Liver (tissue), 8 donors: ENCODE measurements at regions not wholly inside any gene's neighbourhood (a gene's known extent, or its start where the extent isn't known, plus 50 kb on each side); places are given as distances from the start of the nearest gene placed in this dataset.

Source experiments
- DNase-seq: peaks from one replicate; pipeline ENCODE4 v3.0.0-alpha.2; 2017; ENCODE audit warnings: low spot score
- H3K27ac ChIP-seq, 2 donors: one replicate each; pipeline ENCODE4 v1.7.0; 2013; ENCODE audit warnings: inconsistent platforms in 2 of 2, low read length in 2 of 2, control low read depth in 1 of 2, low read depth in 1 of 2, mild to moderate bottlenecking in 1 of 2
- H3K27me3 ChIP-seq, 4 donors: one replicate each; pipeline versions ENCODE4 v1.6.1 to v1.7.0; 2013; ENCODE audit warnings: low read length in 3 of 4, inconsistent platforms in 1 of 4, mild to moderate bottlenecking in 1 of 4, moderate library complexity in 1 of 4; ENCODE audit not compliant: control insufficient read depth in 4 of 4, insufficient read depth in 4 of 4
- H3K36me3 ChIP-seq, 4 donors: one replicate each; pipeline versions ENCODE4 v1.6.1 to v1.7.0; 2013; ENCODE audit warnings: low read length in 3 of 4, mild to moderate bottlenecking in 3 of 4, low read depth in 1 of 4, moderate library complexity in 1 of 4; ENCODE audit not compliant: control insufficient read depth in 4 of 4, insufficient read depth in 3 of 4
- H3K4me1 ChIP-seq, 4 donors: one replicate each; pipeline versions ENCODE4 v1.6.1 to v1.7.0; 2013; ENCODE audit warnings: low read length in 3 of 4, mild to moderate bottlenecking in 3 of 4, moderate library complexity in 1 of 4; ENCODE audit not compliant: control insufficient read depth in 4 of 4, insufficient read depth in 4 of 4
- H3K4me3 ChIP-seq, 3 donors: one replicate each; pipeline versions ENCODE4 v1.6.1 to v1.7.0; 2013; ENCODE audit warnings: low read length in 3 of 3, control low read depth in 1 of 3, low read depth in 1 of 3, mild to moderate bottlenecking in 1 of 3
- H3K9ac ChIP-seq, 2 donors: one replicate each; pipeline ENCODE4 v1.7.0; 2013; ENCODE audit warnings: low read length in 2 of 2, mild to moderate bottlenecking in 2 of 2, moderate library complexity in 2 of 2, control low read depth in 1 of 2, low read depth in 1 of 2
- H3K9me3 ChIP-seq, 4 donors: one replicate each; pipeline versions ENCODE4 v1.6.1 to v1.7.0; 2013; ENCODE audit warnings: low read length in 3 of 4; ENCODE audit not compliant: control insufficient read depth in 4 of 4
- FOXA1 ChIP-seq: IDR thresholded peaks from 2 replicates; pipeline ENCODE4 v1.6.1; 2016; ENCODE audit warnings: antibody characterized with exemption
- FOXA2 ChIP-seq: IDR thresholded peaks from 2 replicates; pipeline ENCODE4 v1.6.1; 2016; ENCODE audit warnings: antibody characterized with exemption
- GABPA ChIP-seq, 2 donors: IDR thresholded peaks in 1 of 2; conservative IDR thresholded peaks in 1 of 2; 2 replicates each; pipeline ENCODE4 v1.6.1; 2016; ENCODE audit warnings: antibody characterized with exemption in 2 of 2, mild to moderate bottlenecking in 1 of 2, moderate library complexity in 1 of 2
- HNF4A ChIP-seq, 2 donors: conservative IDR thresholded peaks; 2 replicates each; pipeline ENCODE4 v1.6.1; 2016; ENCODE audit warnings: antibody characterized with exemption in 2 of 2, mild to moderate bottlenecking in 2 of 2
- HNF4G ChIP-seq: IDR thresholded peaks from 2 replicates; pipeline ENCODE4 v1.6.1; 2016; ENCODE audit warnings: antibody characterized with exemption
- JUND ChIP-seq, 2 donors: IDR thresholded peaks; 2 replicates each; pipeline ENCODE4 v1.6.1; 2016; ENCODE audit warnings: antibody characterized with exemption in 2 of 2
- NR2F2 ChIP-seq: IDR thresholded peaks from 2 replicates; pipeline ENCODE4 v1.6.1; 2016; ENCODE audit warnings: antibody characterized with exemption
- RAD21 ChIP-seq, 2 donors: IDR thresholded peaks; 2 replicates each; pipeline ENCODE4 v1.6.1; 2016; ENCODE audit warnings: antibody characterized with exemption in 2 of 2, mild to moderate bottlenecking in 2 of 2
- RXRA ChIP-seq, 2 donors: IDR thresholded peaks; 2 replicates each; pipeline ENCODE4 v1.6.1; 2017 to 2018; ENCODE audit warnings: antibody characterized with exemption in 2 of 2, mild to moderate bottlenecking in 1 of 2
- SP1 ChIP-seq: IDR thresholded peaks from 2 replicates; pipeline ENCODE4 v1.6.1; 2018; ENCODE audit warnings: antibody characterized with exemption, mild to moderate bottlenecking
- YY1 ChIP-seq: IDR thresholded peaks from 2 replicates; pipeline ENCODE4 v1.6.1; 2016; ENCODE audit warnings: antibody characterized with exemption, mild to moderate bottlenecking
- WGBS: extraction: QIAGEN DNeasy Blood & Tissue Kit; methylation state at CpG from one replicate; pipeline ENCODE4 v1.1.7; 2013; 5-methylcytosine and 5-hydroxymethylcytosine counted together
- TF ChIP-seq, protein P1 (sequence below): fragments of 150-350 bp; IDR thresholded peaks from 2 replicates; pipeline ENCODE4 v1.5.1; 2017; ENCODE audit warnings: improper control_type of control experiment, low read depth, low read length; ENCODE audit not compliant: missing input control
- TF ChIP-seq, protein P2 (sequence below): IDR thresholded peaks from 2 replicates; pipeline ENCODE4 v1.6.1; 2016; ENCODE audit warnings: antibody characterized with exemption
- TF ChIP-seq, protein P3 (sequence below): IDR thresholded peaks from 2 replicates; pipeline ENCODE4 v1.6.1; 2016; ENCODE audit warnings: antibody characterized with exemption
- TF ChIP-seq, protein P4 (sequence below): IDR thresholded peaks from 2 replicates; pipeline ENCODE4 v1.6.1; 2016; ENCODE audit warnings: antibody characterized with exemption, mild to moderate bottlenecking
- donor health status: healthy.
- donor health status: healthy.
- donor health status: healthy.
- donor health status: healthy.
- donor health status: healthy.

DNA sequence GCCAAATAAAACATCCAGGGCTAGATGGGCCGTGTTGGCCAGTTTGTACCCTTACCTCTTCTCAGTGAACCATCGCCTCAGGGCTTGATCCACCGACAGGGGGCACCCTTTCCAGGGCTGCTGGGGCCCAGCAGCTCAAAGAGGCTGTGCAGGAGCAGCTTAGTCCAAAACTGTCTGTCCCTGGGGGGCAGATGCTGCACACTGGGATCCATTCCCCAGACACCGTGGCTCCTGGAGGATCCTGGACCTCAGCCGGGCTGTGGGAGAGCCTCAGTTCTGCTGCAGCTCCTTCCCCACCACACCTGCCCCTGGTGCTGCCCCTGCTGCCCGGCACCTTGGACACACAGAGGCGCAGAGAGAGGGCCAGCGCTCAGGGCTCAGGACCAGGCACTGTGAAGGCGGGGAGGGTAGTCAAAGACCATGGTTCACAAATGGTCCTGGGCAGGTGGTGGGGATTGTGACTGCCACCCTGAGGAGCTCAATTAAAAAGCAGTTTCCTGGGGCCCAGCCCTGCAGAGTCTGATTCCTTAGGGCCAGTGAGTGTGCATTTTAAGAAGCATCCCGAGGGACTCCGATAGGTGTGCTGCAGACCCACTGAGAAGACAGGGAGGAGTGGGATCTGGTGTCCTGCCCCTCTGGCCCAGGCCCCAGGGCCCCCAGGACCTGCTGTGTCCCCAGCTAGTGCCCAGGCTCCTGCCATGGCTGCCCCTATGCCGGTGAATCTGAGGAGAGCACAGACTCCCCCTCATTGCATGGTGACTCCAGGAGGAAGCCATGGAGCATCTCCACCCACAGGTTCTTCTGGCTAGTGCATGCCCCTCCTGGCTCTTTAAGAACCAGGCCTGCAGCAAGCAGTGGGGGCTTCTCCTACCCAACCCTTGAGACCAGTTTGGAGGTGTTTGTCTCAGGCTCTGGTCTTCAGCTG lies 86.5 kb upstream of the PRR20G start:
- WGBS, result 65% methylated on average over 12 of the region's 12 CpGs
- H3K27me3 ChIP-seq, result no peaks in the 10 kb centered on the region
- H3K9ac ChIP-seq, result no peak overlapping the region
- H3K4me3 ChIP-seq, result no peak overlapping the region
- H3K36me3 ChIP-seq, result no peaks in the 10 kb centered on the region
- DNase-seq, result no peak
- TF ChIP-seq FOXA2 (no peak), RAD21 (IDR thresholded peaks at IDR 0.05) (peak; percentile 28 to 38), HNF4A (conservative IDR thresholded peaks at IDR 0.05) (no peak), GABPA (IDR thresholded peaks at IDR 0.05 in 1 of 2, conservative IDR thresholded peaks at IDR 0.05 in 1 of 2) (no peak)
- TF ChIP-seq, protein P1, sequence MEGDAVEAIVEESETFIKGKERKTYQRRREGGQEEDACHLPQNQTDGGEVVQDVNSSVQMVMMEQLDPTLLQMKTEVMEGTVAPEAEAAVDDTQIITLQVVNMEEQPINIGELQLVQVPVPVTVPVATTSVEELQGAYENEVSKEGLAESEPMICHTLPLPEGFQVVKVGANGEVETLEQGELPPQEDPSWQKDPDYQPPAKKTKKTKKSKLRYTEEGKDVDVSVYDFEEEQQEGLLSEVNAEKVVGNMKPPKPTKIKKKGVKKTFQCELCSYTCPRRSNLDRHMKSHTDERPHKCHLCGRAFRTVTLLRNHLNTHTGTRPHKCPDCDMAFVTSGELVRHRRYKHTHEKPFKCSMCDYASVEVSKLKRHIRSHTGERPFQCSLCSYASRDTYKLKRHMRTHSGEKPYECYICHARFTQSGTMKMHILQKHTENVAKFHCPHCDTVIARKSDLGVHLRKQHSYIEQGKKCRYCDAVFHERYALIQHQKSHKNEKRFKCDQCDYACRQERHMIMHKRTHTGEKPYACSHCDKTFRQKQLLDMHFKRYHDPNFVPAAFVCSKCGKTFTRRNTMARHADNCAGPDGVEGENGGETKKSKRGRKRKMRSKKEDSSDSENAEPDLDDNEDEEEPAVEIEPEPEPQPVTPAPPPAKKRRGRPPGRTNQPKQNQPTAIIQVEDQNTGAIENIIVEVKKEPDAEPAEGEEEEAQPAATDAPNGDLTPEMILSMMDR, result peak; percentile 26
- TF ChIP-seq, protein P2, sequence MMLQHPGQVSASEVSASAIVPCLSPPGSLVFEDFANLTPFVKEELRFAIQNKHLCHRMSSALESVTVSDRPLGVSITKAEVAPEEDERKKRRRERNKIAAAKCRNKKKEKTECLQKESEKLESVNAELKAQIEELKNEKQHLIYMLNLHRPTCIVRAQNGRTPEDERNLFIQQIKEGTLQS, result no peak
- no peaks in the 10 kb centered on the region for H3K4me1 ChIP-seq
- no peak overlapping the region for H3K27ac ChIP-seq
- peaks cover 0 to 4% (median 0%) of the 10 kb centered on the region in 4 donors for H3K9me3 ChIP-seq

DNA sequence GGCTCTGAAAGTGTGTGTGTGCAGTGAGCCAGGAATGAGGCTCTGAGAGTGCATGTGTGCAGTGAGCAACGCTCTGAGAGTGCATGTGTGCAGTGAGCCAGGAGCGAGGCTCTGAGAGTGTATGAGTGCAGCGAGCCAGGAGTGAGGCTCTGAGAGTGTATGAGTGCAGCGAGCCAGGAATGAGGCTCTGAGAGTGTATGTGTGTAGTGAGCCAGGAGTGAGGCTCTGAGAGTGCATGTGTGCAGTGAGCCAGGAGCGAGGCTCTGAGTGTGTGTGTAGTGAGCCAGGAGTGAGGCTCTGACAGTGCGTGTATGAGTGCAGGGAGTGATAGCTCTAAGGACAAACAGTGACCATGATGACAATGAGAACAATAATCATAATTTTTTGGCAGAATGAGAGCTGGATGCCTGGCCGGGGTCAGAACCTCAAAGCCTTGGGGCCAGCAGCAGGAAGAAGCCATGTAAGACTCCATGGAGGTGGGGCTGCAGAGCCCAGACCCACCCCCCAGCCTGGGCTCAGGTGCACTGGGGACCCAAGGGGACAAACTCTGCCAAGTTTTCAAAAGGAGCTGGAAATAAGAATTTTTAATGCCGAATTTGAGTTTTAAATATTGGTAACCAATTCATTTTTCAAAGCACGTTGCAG lies 85.7 kb upstream of the PRR20G start:
- H3K27ac ChIP-seq, result no peak overlapping the region
- H3K36me3 ChIP-seq, result no peaks in the 10 kb centered on the region
- no peak for TF ChIP-seq FOXA2
- TF ChIP-seq, protein P3, sequence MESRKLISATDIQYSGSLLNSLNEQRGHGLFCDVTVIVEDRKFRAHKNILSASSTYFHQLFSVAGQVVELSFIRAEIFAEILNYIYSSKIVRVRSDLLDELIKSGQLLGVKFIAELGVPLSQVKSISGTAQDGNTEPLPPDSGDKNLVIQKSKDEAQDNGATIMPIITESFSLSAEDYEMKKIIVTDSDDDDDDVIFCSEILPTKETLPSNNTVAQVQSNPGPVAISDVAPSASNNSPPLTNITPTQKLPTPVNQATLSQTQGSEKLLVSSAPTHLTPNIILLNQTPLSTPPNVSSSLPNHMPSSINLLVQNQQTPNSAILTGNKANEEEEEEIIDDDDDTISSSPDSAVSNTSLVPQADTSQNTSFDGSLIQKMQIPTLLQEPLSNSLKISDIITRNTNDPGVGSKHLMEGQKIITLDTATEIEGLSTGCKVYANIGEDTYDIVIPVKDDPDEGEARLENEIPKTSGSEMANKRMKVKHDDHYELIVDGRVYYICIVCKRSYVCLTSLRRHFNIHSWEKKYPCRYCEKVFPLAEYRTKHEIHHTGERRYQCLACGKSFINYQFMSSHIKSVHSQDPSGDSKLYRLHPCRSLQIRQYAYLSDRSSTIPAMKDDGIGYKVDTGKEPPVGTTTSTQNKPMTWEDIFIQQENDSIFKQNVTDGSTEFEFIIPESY, result no peak
- no peak for TF ChIP-seq RXRA (IDR thresholded peaks at IDR 0.05)
- TF ChIP-seq JUND (IDR thresholded peaks at IDR 0.05), result no peak
- TF ChIP-seq HNF4G, result no peak
- TF ChIP-seq, protein P2, result no peak
- no peak for TF ChIP-seq RAD21 (IDR thresholded peaks at IDR 0.05)
- TF ChIP-seq SP1, result no peak
- TF ChIP-seq NR2F2, result no peak
- TF ChIP-seq FOXA1, result no peak
- TF ChIP-seq YY1, result no peak
- TF ChIP-seq, protein P4, sequence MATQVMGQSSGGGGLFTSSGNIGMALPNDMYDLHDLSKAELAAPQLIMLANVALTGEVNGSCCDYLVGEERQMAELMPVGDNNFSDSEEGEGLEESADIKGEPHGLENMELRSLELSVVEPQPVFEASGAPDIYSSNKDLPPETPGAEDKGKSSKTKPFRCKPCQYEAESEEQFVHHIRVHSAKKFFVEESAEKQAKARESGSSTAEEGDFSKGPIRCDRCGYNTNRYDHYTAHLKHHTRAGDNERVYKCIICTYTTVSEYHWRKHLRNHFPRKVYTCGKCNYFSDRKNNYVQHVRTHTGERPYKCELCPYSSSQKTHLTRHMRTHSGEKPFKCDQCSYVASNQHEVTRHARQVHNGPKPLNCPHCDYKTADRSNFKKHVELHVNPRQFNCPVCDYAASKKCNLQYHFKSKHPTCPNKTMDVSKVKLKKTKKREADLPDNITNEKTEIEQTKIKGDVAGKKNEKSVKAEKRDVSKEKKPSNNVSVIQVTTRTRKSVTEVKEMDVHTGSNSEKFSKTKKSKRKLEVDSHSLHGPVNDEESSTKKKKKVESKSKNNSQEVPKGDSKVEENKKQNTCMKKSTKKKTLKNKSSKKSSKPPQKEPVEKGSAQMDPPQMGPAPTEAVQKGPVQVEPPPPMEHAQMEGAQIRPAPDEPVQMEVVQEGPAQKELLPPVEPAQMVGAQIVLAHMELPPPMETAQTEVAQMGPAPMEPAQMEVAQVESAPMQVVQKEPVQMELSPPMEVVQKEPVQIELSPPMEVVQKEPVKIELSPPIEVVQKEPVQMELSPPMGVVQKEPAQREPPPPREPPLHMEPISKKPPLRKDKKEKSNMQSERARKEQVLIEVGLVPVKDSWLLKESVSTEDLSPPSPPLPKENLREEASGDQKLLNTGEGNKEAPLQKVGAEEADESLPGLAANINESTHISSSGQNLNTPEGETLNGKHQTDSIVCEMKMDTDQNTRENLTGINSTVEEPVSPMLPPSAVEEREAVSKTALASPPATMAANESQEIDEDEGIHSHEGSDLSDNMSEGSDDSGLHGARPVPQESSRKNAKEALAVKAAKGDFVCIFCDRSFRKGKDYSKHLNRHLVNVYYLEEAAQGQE, result no peak
- TF ChIP-seq, protein P1, result no peak
- no peak for TF ChIP-seq GABPA (IDR thresholded peaks at IDR 0.05 in 1 of 2, conservative IDR thresholded peaks at IDR 0.05 in 1 of 2)
- TF ChIP-seq HNF4A (conservative IDR thresholded peaks at IDR 0.05), result no peak
- no peaks in the 10 kb centered on the region for H3K4me1 ChIP-seq
- DNase-seq, result no peak
- WGBS, result 65% methylated on average over 9 of the region's 9 CpGs
- H3K9ac ChIP-seq, result no peak overlapping the region
- H3K27me3 ChIP-seq, result no peaks in the 10 kb centered on the region
- peaks cover 0 to 4% (median 0%) of the 10 kb centered on the region in 4 donors for H3K9me3 ChIP-seq
- no peak overlapping the region for H3K4me3 ChIP-seq
